ENCODE measurements at regions not wholly inside any gene's neighbourhood (a gene's known extent, or its start where the extent isn't known, plus 50 kb on each side); places are given as distances from the start of the nearest gene placed in this dataset.

DNA sequence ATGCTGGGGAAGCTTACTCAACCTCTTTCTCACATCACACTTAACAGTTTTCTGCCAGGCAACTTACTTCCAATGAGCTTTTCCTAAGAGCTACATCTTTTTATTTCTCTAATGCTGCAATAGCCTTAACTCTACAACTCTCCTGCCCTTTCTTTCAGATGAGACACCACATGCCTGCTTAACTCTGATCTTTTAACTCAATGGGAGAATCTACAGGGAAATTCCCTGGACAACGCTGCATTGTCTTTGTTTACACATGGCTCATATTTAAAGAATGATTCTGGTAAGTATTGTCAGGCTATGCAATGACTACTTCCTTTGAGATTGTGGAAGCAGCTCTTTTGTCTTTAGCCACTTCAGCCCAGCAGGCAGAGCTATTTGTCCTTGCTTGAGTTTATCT is 353.1 kb upstream of the BCHE start:
- TF ChIP-seq, protein P1, sequence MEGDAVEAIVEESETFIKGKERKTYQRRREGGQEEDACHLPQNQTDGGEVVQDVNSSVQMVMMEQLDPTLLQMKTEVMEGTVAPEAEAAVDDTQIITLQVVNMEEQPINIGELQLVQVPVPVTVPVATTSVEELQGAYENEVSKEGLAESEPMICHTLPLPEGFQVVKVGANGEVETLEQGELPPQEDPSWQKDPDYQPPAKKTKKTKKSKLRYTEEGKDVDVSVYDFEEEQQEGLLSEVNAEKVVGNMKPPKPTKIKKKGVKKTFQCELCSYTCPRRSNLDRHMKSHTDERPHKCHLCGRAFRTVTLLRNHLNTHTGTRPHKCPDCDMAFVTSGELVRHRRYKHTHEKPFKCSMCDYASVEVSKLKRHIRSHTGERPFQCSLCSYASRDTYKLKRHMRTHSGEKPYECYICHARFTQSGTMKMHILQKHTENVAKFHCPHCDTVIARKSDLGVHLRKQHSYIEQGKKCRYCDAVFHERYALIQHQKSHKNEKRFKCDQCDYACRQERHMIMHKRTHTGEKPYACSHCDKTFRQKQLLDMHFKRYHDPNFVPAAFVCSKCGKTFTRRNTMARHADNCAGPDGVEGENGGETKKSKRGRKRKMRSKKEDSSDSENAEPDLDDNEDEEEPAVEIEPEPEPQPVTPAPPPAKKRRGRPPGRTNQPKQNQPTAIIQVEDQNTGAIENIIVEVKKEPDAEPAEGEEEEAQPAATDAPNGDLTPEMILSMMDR (IDR thresholded peaks at IDR 0.05), result no peak
- TF ChIP-seq EZH2 (IDR thresholded peaks at IDR 0.05; ENCODE audit: borderline replicate concordance, insufficient read depth, low read depth, low read length, poor library complexity, severe bottlenecking), result no peak
